GM12874 (cell line): ENCODE measurements at regions not wholly inside any gene's neighbourhood (a gene's known extent, or its start where the extent isn't known, plus 50 kb on each side); places are given as distances from the start of the nearest gene placed in this dataset.

Source experiments
- TF ChIP-seq, protein P1 (sequence below): IDR thresholded peaks from 2 replicates; pipeline ENCODE4 v1.5.1; 2011; ENCODE audit warnings: low read depth, mild to moderate bottlenecking, control low read depth, low read length, moderate library complexity; ENCODE audit not compliant: insufficient read depth

DNA sequence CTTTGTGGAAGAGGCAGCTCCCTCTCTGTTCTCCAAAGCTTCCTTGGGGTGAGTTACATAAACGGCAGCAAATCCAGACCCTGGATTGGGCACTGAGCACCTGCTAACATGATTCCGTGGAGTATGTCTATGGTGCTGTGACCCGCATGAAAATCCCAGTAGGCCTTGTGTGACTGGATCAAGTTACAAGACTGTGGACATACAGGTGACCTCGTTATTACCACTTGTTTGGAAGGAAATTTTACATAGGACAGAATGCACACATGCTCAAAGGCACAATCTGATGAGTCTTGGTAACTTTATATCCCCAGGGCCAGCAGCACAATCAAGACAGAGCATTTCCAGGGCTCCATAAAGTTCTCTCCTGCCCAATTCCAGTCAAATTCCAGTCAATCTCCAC lies 120.2 kb upstream of the OTOS start:
- TF ChIP-seq, protein P1, sequence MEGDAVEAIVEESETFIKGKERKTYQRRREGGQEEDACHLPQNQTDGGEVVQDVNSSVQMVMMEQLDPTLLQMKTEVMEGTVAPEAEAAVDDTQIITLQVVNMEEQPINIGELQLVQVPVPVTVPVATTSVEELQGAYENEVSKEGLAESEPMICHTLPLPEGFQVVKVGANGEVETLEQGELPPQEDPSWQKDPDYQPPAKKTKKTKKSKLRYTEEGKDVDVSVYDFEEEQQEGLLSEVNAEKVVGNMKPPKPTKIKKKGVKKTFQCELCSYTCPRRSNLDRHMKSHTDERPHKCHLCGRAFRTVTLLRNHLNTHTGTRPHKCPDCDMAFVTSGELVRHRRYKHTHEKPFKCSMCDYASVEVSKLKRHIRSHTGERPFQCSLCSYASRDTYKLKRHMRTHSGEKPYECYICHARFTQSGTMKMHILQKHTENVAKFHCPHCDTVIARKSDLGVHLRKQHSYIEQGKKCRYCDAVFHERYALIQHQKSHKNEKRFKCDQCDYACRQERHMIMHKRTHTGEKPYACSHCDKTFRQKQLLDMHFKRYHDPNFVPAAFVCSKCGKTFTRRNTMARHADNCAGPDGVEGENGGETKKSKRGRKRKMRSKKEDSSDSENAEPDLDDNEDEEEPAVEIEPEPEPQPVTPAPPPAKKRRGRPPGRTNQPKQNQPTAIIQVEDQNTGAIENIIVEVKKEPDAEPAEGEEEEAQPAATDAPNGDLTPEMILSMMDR, result no peak

DNA sequence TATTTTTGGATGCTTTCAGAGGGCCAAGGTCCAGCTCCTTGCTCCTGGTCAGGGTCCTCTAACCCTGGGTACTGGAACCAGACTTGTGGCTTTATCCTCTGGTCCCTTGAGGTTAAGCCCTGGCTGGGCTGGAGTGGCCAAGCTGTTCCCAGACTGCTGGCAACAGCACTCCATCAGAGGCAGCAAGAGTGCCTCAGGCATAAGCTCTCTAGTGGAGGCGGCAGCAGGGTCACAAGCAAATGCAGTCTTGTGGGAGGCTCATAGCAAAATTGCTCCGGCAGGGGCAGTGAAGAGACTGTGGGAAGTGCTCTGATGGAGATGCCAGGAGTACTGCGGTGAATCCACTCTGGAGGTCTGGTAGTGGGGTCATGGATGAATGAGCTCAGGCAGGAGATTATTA lies 128.9 kb upstream of the OTOS start:
- TF ChIP-seq, protein P1, result no peak

DNA sequence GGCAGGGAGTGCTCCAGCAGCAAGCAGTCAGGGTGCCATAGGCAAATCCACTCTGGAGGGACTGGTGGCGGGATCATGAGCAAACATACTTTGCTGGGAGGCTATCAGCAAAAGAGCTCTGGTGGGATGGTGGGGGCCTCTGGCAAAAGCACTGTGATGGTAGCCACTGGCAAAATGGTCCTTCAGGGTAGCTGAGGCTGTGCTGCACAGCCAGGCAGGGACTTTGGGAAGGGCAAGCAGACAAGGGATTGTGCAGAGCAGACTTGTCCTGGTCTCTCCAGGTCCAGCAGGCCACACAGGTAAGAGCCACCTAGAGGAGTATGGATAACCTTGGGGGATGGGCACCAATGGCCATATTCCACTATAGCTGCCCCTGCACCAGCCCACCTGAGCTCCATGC lies 129.4 kb upstream of the OTOS start:
- TF ChIP-seq, protein P1, result no peak

DNA sequence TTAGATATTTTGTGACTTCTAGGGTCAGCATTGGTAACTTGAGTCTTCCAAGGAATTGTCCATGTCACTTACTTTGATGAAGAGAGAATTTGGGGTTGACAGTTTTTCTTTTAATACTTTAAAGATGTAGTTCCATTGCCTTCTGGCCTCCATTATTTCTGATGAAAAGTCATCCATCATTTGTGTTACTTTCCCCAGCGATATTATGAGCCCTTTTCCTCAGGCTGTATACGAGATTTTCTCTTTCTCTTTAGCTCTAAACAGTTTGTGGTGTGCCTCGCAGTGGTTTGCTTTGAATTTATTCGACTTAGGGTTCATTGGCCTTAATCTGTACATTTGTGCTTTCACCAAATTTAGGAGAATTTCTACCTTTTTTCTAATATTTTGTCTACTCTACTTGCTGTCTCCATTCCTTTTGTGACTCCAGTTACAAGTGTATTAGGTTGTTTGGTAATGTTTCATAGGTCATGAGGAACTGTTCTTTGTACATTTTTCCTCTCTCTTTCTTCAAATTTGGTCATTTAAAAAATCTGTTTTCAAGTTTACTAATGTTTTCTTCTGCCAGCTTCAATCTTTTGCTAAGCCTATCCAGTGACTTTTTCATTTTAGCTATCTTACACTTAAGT lies 131.4 kb upstream of the OTOS start:
- TF ChIP-seq, protein P1, result no peak

DNA sequence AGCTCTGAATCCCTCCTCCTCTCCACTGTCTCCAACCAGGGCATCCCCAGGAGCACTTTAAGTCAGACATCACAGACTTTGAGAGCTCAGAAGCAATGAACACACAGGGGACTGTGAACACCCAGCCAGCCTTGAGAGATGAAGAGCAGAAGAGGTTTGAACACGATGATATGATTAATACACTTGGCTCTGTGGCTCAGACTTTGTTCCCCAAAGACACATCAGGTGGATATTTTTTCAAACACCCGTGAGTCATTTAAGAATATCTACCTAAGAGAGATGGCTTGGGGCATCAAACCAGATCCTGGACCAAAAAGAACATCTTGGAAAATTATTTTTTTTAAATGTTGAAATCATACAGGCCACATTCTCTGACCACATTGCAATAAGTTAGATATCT lies 134.9 kb upstream of the OTOS start:
- TF ChIP-seq, protein P1, result no peak

DNA sequence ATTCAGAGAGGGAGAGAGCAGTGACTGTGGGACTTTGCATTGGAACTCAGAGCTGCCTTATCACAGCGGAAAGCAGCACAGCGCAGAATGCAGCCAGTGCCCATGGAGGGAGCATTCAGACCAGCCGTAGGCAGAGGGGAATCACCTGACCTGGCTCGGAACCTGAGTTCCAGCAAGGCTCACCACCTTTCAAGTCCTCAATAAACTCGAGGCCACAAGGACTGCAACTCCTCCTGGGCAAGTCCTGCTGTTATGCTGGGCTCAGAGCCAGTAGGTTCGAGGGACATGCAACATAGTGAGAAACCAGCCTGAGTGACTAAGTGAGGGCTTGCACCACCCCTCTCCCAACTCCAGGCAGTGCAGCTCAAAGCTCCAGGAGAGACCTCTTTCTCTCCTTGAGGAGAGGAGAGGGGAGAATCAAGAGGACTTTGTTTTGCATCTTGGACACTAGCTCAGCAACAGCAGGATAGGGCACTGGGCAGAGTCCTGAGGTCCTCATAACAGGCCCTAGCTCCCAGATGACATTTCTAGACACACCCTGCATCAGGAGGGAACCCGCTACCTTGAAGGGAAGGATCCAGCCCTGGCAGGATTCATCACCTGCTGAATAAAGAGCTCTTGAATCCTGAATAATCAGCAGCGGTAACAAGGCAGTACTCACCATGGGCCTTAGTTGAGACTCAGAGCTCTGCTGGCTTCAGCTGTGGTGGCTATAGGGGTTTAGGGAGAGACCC lies 136.8 kb upstream of the OTOS start:
- TF ChIP-seq, protein P1, result no peak

DNA sequence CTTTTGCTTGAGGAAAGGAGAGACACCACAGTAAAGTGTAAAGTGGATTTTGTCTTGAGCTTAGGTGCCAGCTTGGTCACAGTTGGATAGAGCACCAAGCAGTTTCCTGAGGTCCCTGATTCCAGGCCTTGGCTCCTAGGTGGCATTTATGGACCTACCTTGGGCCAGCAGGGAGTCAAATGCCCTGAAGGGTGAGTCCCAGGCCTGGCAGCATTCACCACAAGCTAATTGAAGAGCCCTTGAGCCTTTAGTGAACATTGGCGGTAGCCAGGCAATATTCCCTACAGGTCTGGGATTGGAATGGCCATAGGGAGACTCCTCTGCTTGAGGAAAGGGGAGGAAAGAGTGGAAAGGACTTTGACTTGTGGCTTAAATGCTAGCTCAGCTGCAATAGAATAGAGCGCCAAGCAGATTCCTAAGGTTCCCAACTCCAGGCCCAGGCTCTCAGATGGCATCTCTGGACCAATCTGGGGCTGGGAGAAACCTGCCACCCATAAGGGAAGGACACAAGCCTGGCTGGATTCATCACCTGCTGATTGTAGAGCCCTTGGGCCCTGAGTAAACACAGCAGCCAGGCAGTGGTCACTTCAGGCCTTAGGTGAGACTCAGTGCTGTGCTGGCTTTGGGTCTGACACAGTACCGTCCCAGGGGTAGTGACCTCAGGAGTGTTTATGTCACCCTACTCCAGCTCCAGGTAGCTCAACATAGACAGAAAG lies 137.5 kb upstream of the OTOS start:
- TF ChIP-seq, protein P1, result no peak
